Neural progenitor cell (in vitro differentiated cells): ENCODE measurements at regions not wholly inside any gene's neighbourhood (a gene's known extent, or its start where the extent isn't known, plus 50 kb on each side); places are given as distances from the start of the nearest gene placed in this dataset.

ENCODE experiments used
- DNase-seq: peaks from one replicate; pipeline ENCODE4 v3.0.0-alpha.2; 2016; ENCODE audit warnings: low spot score
- H2AFZ ChIP-seq: fragments of 200-600 bp; sonication (generic); replicated peaks from 2 replicates; pipeline ENCODE4 v1.6.1; 2016; ENCODE audit warnings: antibody characterized with exemption
- H3F3A ChIP-seq: fragments of 200-600 bp; sonication (generic); 2 replicates; pipeline ENCODE4 v1.6.1; 2016; ENCODE audit warnings: antibody characterized with exemption, low read depth
- H3K27ac ChIP-seq: fragments of 200-600 bp; sonication (generic); 2 replicates; pipeline ENCODE4 v1.5.1; 2016; ENCODE audit warnings: mild to moderate bottlenecking
- H3K27me3 ChIP-seq: fragments of 200-600 bp; sonication (generic); 2 replicates; pipeline ENCODE4 v1.6.1; 2016; ENCODE audit warnings: mild to moderate bottlenecking, moderate library complexity
- H3K36me3 ChIP-seq: fragments of 200-600 bp; sonication (generic); 2 replicates; pipeline ENCODE4 v1.5.1; 2016
- H3K4me1 ChIP-seq: fragments of 200-600 bp; sonication (generic); 2 replicates; pipeline ENCODE4 v1.6.1; 2016; ENCODE audit warnings: mixed run types
- H3K4me2 ChIP-seq: fragments of 200-600 bp; sonication (generic); 2 replicates; pipeline ENCODE4 v1.6.1; 2016
- H3K4me3 ChIP-seq: fragments of 200-600 bp; sonication (generic); 2 replicates; pipeline ENCODE4 v1.5.1; 2016
- H3K79me2 ChIP-seq: fragments of 200-600 bp; sonication (generic); 2 replicates; pipeline ENCODE4 v1.6.1; 2016; ENCODE audit warnings: low read depth
- H3K9ac ChIP-seq: fragments of 200-600 bp; sonication (generic); 2 replicates; pipeline ENCODE4 v1.6.1; 2016
- H3K9me3 ChIP-seq: fragments of 200-600 bp; sonication (generic); 2 replicates; pipeline ENCODE4 v1.5.1; 2016; ENCODE audit warnings: low read depth
- H4K20me1 ChIP-seq: fragments of 200-600 bp; sonication (generic); 2 replicates; pipeline ENCODE4 v1.6.1; 2016; ENCODE audit warnings: low read depth
- H3K27ac Mint-ChIP-seq: 3 replicates; pipeline ENCODE4 v1.8.0; 2021; ENCODE audit warnings: mixed read lengths
- H3K27me3 Mint-ChIP-seq: 2 replicates; pipeline ENCODE4 v1.8.0; 2022; ENCODE audit warnings: low read depth, mild to moderate bottlenecking, inconsistent platforms, moderate library complexity, mixed read lengths; ENCODE audit not compliant: insufficient read depth
- H3K36me3 Mint-ChIP-seq: 3 replicates; pipeline ENCODE4 v1.8.0; 2021; ENCODE audit warnings: mixed read lengths
- H3K4me1 Mint-ChIP-seq: 3 replicates; pipeline ENCODE4 v1.8.0; 2021; ENCODE audit warnings: mixed read lengths
- H3K4me3 Mint-ChIP-seq: 3 replicates; pipeline ENCODE4 v1.8.0; 2021; ENCODE audit warnings: mild to moderate bottlenecking, moderate library complexity, mixed read lengths
- H3K9me3 Mint-ChIP-seq: 3 replicates; pipeline ENCODE4 v1.8.0; 2020; ENCODE audit warnings: mixed read lengths
- CTCF ChIP-seq: fragments of 200-600 bp; sonication (generic); IDR thresholded peaks from 2 replicates; pipeline ENCODE4 v1.5.1; 2017; ENCODE audit warnings: antibody characterized with exemption, mild to moderate bottlenecking
- EZH2 ChIP-seq: fragments of 200-600 bp; sonication (generic); IDR thresholded peaks from 2 replicates; pipeline ENCODE4 v1.6.1; 2017; ENCODE audit warnings: antibody characterized with exemption, mild to moderate bottlenecking, moderate library complexity
- EZH2phosphoT487 ChIP-seq: fragments of 200-600 bp; sonication (generic); IDR thresholded peaks from 2 replicates; pipeline ENCODE4 v1.6.1; 2017; ENCODE audit warnings: antibody characterized with exemption

GRCh38 chr5:91434348-91434747 lies 51.2 kb upstream of the ARRDC3 start:
- H4K20me1 ChIP-seq, result no peaks in the 10 kb centered on the region
- H3K79me2 ChIP-seq, result no peaks in the 10 kb centered on the region
- H3K36me3 ChIP-seq, result no peaks in the 10 kb centered on the region
- no peaks in the 10 kb centered on the region for H3K27me3 ChIP-seq
- Mint-ChIP-seq H3K27me3 (no peaks in the 10 kb centered on the region), H3K4me1 (no peaks in the 10 kb centered on the region), H3K4me3 (no peak overlapping the region), H3K36me3 (no peaks in the 10 kb centered on the region), H3K9me3 (no peaks in the 10 kb centered on the region), H3K27ac (no peak overlapping the region)
- no peak overlapping the region for H3K4me2 ChIP-seq
- no peak overlapping the region for H3K4me3 ChIP-seq
- TF ChIP-seq CTCF, result no peak
- TF ChIP-seq EZH2, result no peak
- TF ChIP-seq EZH2phosphoT487, result no peak
- no peaks in the 10 kb centered on the region for H3F3A ChIP-seq
- H3K9me3 ChIP-seq, result no peaks in the 10 kb centered on the region
- no peak overlapping the region for H3K27ac ChIP-seq
- no peak overlapping the region for H2AFZ ChIP-seq
- no peak overlapping the region for H3K9ac ChIP-seq
- DNase-seq, result no peak
- H3K4me1 ChIP-seq, result no peaks in the 10 kb centered on the region

GRCh38 chr5:91433861-91434260 lies 50.7 kb upstream of the ARRDC3 start:
- no peak overlapping the region for H2AFZ ChIP-seq
- H3K27ac Mint-ChIP-seq, result no peak overlapping the region
- DNase-seq, result no peak
- H3K36me3 Mint-ChIP-seq, result peaks cover 1% of the 10 kb centered on the region
- H3K36me3 ChIP-seq, result no peaks in the 10 kb centered on the region
- no peak overlapping the region for H3K9ac ChIP-seq
- no peaks in the 10 kb centered on the region for H4K20me1 ChIP-seq
- no peaks in the 10 kb centered on the region for H3K9me3 ChIP-seq
- H3K4me3 Mint-ChIP-seq, result no peak overlapping the region
- H3F3A ChIP-seq, result no peaks in the 10 kb centered on the region
- H3K27me3 ChIP-seq, result no peaks in the 10 kb centered on the region
- TF ChIP-seq CTCF, result no peak
- TF ChIP-seq EZH2phosphoT487, result no peak
- TF ChIP-seq EZH2, result no peak
- H3K9me3 Mint-ChIP-seq, result no peaks in the 10 kb centered on the region
- H3K79me2 ChIP-seq, result no peaks in the 10 kb centered on the region
- H3K27ac ChIP-seq, result no peak overlapping the region
- no peaks in the 10 kb centered on the region for H3K4me1 ChIP-seq
- H3K4me2 ChIP-seq, result no peak overlapping the region
- no peaks in the 10 kb centered on the region for H3K27me3 Mint-ChIP-seq
- H3K4me1 Mint-ChIP-seq, result no peaks in the 10 kb centered on the region
- no peak overlapping the region for H3K4me3 ChIP-seq
